Kidney (tissue), 13 donors: ENCODE measurements at regions not wholly inside any gene's neighbourhood (a gene's known extent, or its start where the extent isn't known, plus 50 kb on each side); places are given as distances from the start of the nearest gene placed in this dataset.
"Not testable (repeated sequence)": the region's sequence is repeated elsewhere in the genome, so short reads cannot be mapped to it uniquely, and the experiment has no call there.

Source experiments
- DNase-seq, 5 donors: peaks; one replicate each; pipeline ENCODE4 v3.0.0-alpha.2; 2013 to 2020
- FAIRE-seq: peaks from 2 replicates; lab custom pipeline; 2012; peaks lifted over from hg19 to GRCh38; lab: Jason Lieb, UNC
- H3K27ac ChIP-seq, 2 donors: one replicate each; pipeline ENCODE4 v1.7.0; 2013; ENCODE audit warnings: low read depth in 2 of 2, low read length in 2 of 2, inconsistent platforms in 1 of 2
- H3K27me3 ChIP-seq: one replicate; pipeline ENCODE4 v1.7.1; 2013; ENCODE audit warnings: low read length, inconsistent platforms; ENCODE audit not compliant: control insufficient read depth, insufficient read depth
- H3K36me3 ChIP-seq, 3 donors: one replicate each; pipeline versions ENCODE4 v1.7.0 to v1.7.1; 2013; ENCODE audit warnings: low read length in 3 of 3, control low read depth in 1 of 3, inconsistent platforms in 1 of 3; ENCODE audit not compliant: insufficient read depth in 3 of 3, control insufficient read depth in 2 of 3
- H3K4me1 ChIP-seq, 3 donors: one replicate each; pipeline versions ENCODE4 v1.7.0 to v1.7.1; 2013; ENCODE audit warnings: low read length in 3 of 3, inconsistent platforms in 1 of 3, low read depth in 1 of 3; ENCODE audit not compliant: control insufficient read depth in 2 of 3, insufficient read depth in 2 of 3
- H3K4me3 ChIP-seq, 3 donors: one replicate each; pipeline versions ENCODE4 v1.7.0 to v1.8.1; 2013; ENCODE audit warnings: low read length in 3 of 3, control low read depth in 1 of 3, inconsistent platforms in 1 of 3
- H3K9ac ChIP-seq, 3 donors: one replicate each; pipeline versions ENCODE4 v1.7.0 to v1.7.1; 2013; ENCODE audit warnings: low read length in 3 of 3, control low read depth in 1 of 3, inconsistent platforms in 1 of 3
- H3K9me3 ChIP-seq, 3 donors: one replicate each; pipeline versions ENCODE4 v1.7.0 to v1.7.1; 2013; ENCODE audit warnings: low read length in 3 of 3, control low read depth in 1 of 3, inconsistent platforms in 1 of 3; ENCODE audit not compliant: control insufficient read depth in 2 of 3, insufficient read depth in 1 of 3
- intact Hi-C: fragments of 100-400 bp; cut with DNase I; formaldehyde crosslinking; loops from one replicate; pipeline ENCODE4 v1.11.1; 2022
- TF ChIP-seq, protein P1 (sequence below): IDR thresholded peaks from 3 replicates; pipeline ENCODE4 v1.5.1; 2012; ENCODE audit warnings: mild to moderate bottlenecking, moderate library complexity, borderline replicate concordance; ENCODE audit not compliant: insufficient read depth; ENCODE audit errors: extremely low read depth
- donor health status: control.
- donor health status: control.
- donor health status: control.
- donor health status: control.
- donor health status: control.
- donor health status: DM: yes; HTN: yes; CAD: no.
- donor health status: Normal renal cell carcinoma (clear cell type).

- H3K4me3 ChIP-seq, H3K4me1 ChIP-seq, H3K9me3 ChIP-seq, DNase-seq, H3K36me3 ChIP-seq, H3K27me3 ChIP-seq, H3K9ac ChIP-seq, H3K27ac ChIP-seq, FAIRE-seq, intact Hi-C loops: not testable (repeated sequence)
Observed at GRCh38 chr6:140647322-140647721, 1272.9 kb upstream of the CITED2 start.

DNA sequence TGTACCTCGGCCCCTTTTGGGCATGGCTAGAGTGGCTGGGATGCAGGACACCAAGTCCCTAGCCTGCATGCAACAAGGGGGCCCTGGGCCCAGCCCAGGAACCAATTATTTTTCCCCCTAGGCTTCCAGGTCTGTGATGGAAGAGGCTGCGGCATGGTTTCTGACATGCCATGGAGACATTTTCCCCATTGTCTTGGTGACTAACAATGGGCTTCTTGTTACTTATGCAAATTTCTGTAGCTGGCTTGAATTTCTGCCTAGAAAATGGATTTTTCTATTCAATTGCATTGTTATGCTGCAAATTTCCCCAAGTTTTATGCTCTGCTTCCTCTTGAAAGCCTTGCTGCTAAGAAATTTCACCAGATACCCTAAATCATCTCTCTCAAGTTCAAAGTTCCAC lies 1269.6 kb upstream of the CITED2 start:
- intact Hi-C loops = no loop called here
- Histone ChIP-seq H3K9ac (no peak overlapping the region), H3K27me3 (no peaks in the 10 kb centered on the region), H3K36me3 (no peaks in the 10 kb centered on the region), H3K4me1 (no peaks in the 10 kb centered on the region), H3K4me3 (no peak overlapping the region), H3K27ac (no peak overlapping the region), H3K9me3 (peaks cover 0 to 9% (median 0%) of the 10 kb centered on the region in 3 donors)
- DNase-seq (peak in 1 of 5 donors; percentile 29), FAIRE-seq (no peak)
- TF ChIP-seq, protein P1, sequence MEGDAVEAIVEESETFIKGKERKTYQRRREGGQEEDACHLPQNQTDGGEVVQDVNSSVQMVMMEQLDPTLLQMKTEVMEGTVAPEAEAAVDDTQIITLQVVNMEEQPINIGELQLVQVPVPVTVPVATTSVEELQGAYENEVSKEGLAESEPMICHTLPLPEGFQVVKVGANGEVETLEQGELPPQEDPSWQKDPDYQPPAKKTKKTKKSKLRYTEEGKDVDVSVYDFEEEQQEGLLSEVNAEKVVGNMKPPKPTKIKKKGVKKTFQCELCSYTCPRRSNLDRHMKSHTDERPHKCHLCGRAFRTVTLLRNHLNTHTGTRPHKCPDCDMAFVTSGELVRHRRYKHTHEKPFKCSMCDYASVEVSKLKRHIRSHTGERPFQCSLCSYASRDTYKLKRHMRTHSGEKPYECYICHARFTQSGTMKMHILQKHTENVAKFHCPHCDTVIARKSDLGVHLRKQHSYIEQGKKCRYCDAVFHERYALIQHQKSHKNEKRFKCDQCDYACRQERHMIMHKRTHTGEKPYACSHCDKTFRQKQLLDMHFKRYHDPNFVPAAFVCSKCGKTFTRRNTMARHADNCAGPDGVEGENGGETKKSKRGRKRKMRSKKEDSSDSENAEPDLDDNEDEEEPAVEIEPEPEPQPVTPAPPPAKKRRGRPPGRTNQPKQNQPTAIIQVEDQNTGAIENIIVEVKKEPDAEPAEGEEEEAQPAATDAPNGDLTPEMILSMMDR = no peak

DNA sequence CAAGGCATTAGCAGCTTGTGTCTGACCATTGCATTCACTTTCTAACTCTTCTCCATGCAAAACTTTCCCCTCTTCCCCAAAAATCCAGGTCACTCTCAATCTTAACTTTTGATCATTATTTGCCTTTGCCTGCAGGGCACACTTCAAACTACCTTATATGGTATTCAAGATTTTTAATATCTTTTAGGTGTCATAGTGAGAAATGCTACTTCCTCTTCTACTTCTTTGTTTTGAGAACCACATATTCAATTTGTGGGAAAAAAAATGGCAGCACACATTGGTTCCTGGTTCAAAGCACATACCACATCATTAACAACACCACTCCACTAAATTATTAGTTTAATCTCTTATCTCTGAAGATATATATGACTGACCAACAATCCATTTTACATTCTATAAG lies 1267.0 kb upstream of the CITED2 start:
- Histone ChIP-seq H3K9ac (no peak overlapping the region), H3K4me3 (no peak overlapping the region), H3K9me3 (no peaks in the 10 kb centered on the region), H3K27me3 (no peaks in the 10 kb centered on the region), H3K36me3 (no peaks in the 10 kb centered on the region), H3K4me1 (peaks cover 0 to 2% (median 0%) of the 10 kb centered on the region in 3 donors), H3K27ac (no peak overlapping the region)
- DNase-seq (no peak), FAIRE-seq (no peak)
- TF ChIP-seq, protein P1 = no peak
- intact Hi-C loops = no loop called here

DNA sequence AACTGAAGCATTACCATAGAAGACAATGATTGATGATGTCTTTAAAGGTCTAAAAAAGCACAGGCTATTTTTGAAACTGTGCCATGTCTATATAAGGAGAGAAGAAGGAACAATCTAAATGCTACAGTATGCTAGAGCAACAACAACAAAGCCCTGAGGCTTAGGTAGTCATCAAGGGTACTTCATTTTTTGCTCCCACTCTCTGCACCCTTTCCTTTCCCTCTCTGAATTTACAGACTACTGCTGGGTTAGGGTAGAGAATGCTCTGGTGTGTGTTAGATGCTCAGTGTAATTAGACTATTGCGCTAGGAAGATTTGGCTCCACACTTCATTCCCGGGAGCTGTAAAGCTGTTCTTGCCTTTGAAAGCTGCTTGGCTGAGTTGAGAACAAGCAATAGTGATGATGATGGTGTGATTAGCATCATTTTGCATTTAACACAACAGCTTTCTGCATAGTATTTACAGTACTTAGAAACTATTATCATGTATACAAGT lies 1262.5 kb upstream of the CITED2 start:
- DNase-seq (peak in 2 of 5 donors; percentile 41 to 51), FAIRE-seq (no peak)
- Histone ChIP-seq H3K4me1 (peaks cover 0 to 2% (median 0%) of the 10 kb centered on the region in 3 donors), H3K9me3 (no peaks in the 10 kb centered on the region), H3K36me3 (no peaks in the 10 kb centered on the region), H3K27me3 (no peaks in the 10 kb centered on the region), H3K9ac (no peak overlapping the region), H3K27ac (no peak overlapping the region), H3K4me3 (no peak overlapping the region)
- intact Hi-C loops = no loop called here
- TF ChIP-seq, protein P1 = no peak
